CD4-positive, alpha-beta T cell treated with Interferon gamma for 1 hour (primary cell): ENCODE measurements at regions not wholly inside any gene's neighbourhood (a gene's known extent, or its start where the extent isn't known, plus 50 kb on each side); places are given as distances from the start of the nearest gene placed in this dataset.
"Not testable (repeated sequence)": the region's sequence is repeated elsewhere in the genome, so short reads cannot be mapped to it uniquely, and the experiment has no call there.

Experiments
- DNase-seq: peaks from one replicate; pipeline ENCODE4 v3.0.0-alpha.2; 2020

- no peak for DNase-seq
Observed at GRCh38 chr2:142562900-142563299, 314.6 kb upstream of the KYNU start.

GRCh38 chr2:142561656-142562055, 315.8 kb upstream of the KYNU start:
- no peak for DNase-seq

- DNase-seq: no peak
Observed at GRCh38 chr2:142557391-142557790, 320.1 kb upstream of the KYNU start.

- DNase-seq: not testable (repeated sequence)
Observed at GRCh38 chr2:142545999-142546398, 331.5 kb upstream of the KYNU start.

- no peak for DNase-seq
Observed at GRCh38 chr2:142545036-142545435, 332.4 kb upstream of the KYNU start.

GRCh38 chr2:142544173-142544572, 333.3 kb upstream of the KYNU start:
- DNase-seq: no peak

- DNase-seq: no peak
Observed at GRCh38 chr2:142542431-142542910, 335.0 kb upstream of the KYNU start.

GRCh38 chr2:142536966-142537365, 340.5 kb upstream of the KYNU start:
- no peak for DNase-seq

- DNase-seq: no peak
Observed at GRCh38 chr2:142536492-142536891, 341.0 kb upstream of the KYNU start.

- DNase-seq: no peak
Observed at GRCh38 chr2:142535311-142535710, 342.2 kb upstream of the KYNU start.

GRCh38 chr2:142533177-142533576, 344.3 kb upstream of the KYNU start:
- DNase-seq: no peak

GRCh38 chr2:142531377-142531776, 346.1 kb upstream of the KYNU start:
- DNase-seq: no peak

GRCh38 chr2:142525720-142526119, 351.7 kb upstream of the KYNU start:
- DNase-seq: no peak

- no peak for DNase-seq
Observed at GRCh38 chr2:142521492-142521891, 356.0 kb upstream of the KYNU start.

- no peak for DNase-seq
Observed at GRCh38 chr2:142515493-142515892, 362.0 kb upstream of the KYNU start.

GRCh38 chr2:142509401-142509800, 368.1 kb upstream of the KYNU start:
- no peak for DNase-seq

GRCh38 chr2:142504754-142505153, 372.7 kb upstream of the KYNU start:
- DNase-seq: no peak

GRCh38 chr2:142502402-142502801, 371.6 kb upstream of the LRP1B start:
- DNase-seq: no peak

- no peak for DNase-seq
Observed at GRCh38 chr2:142495141-142495540, 364.3 kb upstream of the LRP1B start.

- DNase-seq: not testable (repeated sequence)
Observed at GRCh38 chr2:142489631-142490030, 358.8 kb upstream of the LRP1B start.

GRCh38 chr2:142484111-142484510, 353.3 kb upstream of the LRP1B start:
- no peak for DNase-seq

GRCh38 chr2:142483653-142484052, 352.8 kb upstream of the LRP1B start:
- no peak for DNase-seq

GRCh38 chr2:142478206-142478605, 347.4 kb upstream of the LRP1B start:
- DNase-seq: no peak

GRCh38 chr2:142472382-142472781, 341.6 kb upstream of the LRP1B start:
- no peak for DNase-seq

GRCh38 chr2:142467321-142467720, 336.5 kb upstream of the LRP1B start:
- no peak for DNase-seq

GRCh38 chr2:142463047-142463446, 332.2 kb upstream of the LRP1B start:
- DNase-seq: no peak
